SK-N-SH (cell line): ENCODE measurements at regions not wholly inside any gene's neighbourhood (a gene's known extent, or its start where the extent isn't known, plus 50 kb on each side); places are given as distances from the start of the nearest gene placed in this dataset.

Experiments
- CHD2 ChIP-seq: fragments of 150-350 bp; IDR thresholded peaks from 2 replicates; pipeline ENCODE4 v1.6.1; 2018; ENCODE audit warnings: low read length; ENCODE audit not compliant: partially characterized antibody
- EP300 ChIP-seq, 2 experiments: IDR thresholded peaks; 2 replicates each; pipeline versions ENCODE4 v1.4.0 to v1.6.1; 2012; ENCODE audit warnings: borderline replicate concordance in 1 of 2, low read depth in 1 of 2, low read length in 1 of 2
- FOSL2 ChIP-seq: IDR thresholded peaks from 2 replicates; pipeline ENCODE4 v1.4.0; 2012; ENCODE audit warnings: low read depth, mild to moderate bottlenecking, moderate library complexity, borderline replicate concordance
- PBX3 ChIP-seq: IDR thresholded peaks from 2 replicates; pipeline ENCODE4; 2012
- RFX5 ChIP-seq: IDR thresholded peaks from 2 replicates; pipeline ENCODE4 v1.6.1; 2012; ENCODE audit warnings: mild to moderate bottlenecking, improper control_type of control experiment, low read length
- SIN3A ChIP-seq: IDR thresholded peaks from 2 replicates; pipeline ENCODE4 v1.6.1; 2012; ENCODE audit warnings: low read depth, mild to moderate bottlenecking, low read length, moderate library complexity, borderline replicate concordance
- TF ChIP-seq, protein P1 (sequence below): fragments of 200-600 bp; sonication (generic); IDR thresholded peaks from 2 replicates; pipeline ENCODE4 v1.6.1; 2017; ENCODE audit warnings: antibody characterized with exemption, mild to moderate bottlenecking, moderate library complexity

DNA sequence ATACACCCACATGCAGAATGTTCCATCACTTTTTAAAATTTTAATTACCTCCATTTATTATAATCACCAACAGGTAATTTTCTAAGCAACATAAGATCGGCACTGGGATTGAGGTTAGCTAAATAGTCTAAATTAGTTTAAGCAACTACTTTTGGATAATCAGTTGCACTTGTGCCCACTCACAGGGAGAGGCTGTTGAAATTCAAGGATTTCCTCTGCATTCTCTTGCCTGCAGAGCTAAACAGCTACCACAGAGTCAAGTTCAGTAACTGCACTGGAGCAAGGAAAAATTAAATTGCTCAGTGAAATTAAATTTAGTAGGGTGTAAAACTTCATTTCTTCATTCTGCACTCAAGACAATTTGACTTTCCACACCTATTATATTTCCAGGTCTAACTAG, 120.7 kb upstream of the CCDC28A start:
- TF ChIP-seq, protein P1, sequence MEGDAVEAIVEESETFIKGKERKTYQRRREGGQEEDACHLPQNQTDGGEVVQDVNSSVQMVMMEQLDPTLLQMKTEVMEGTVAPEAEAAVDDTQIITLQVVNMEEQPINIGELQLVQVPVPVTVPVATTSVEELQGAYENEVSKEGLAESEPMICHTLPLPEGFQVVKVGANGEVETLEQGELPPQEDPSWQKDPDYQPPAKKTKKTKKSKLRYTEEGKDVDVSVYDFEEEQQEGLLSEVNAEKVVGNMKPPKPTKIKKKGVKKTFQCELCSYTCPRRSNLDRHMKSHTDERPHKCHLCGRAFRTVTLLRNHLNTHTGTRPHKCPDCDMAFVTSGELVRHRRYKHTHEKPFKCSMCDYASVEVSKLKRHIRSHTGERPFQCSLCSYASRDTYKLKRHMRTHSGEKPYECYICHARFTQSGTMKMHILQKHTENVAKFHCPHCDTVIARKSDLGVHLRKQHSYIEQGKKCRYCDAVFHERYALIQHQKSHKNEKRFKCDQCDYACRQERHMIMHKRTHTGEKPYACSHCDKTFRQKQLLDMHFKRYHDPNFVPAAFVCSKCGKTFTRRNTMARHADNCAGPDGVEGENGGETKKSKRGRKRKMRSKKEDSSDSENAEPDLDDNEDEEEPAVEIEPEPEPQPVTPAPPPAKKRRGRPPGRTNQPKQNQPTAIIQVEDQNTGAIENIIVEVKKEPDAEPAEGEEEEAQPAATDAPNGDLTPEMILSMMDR = no peak
- TF ChIP-seq RFX5 (no peak), PBX3 (no peak), SIN3A (no peak), CHD2 (no peak), EP300 (IDR thresholded peaks at IDR 0.05; ENCODE audit: borderline replicate concordance in 1 of 2, low read depth in 1 of 2, low read length in 1 of 2) (no peak), FOSL2 (no peak)
